ENCODE measurements at regions not wholly inside any gene's neighbourhood (a gene's known extent, or its start where the extent isn't known, plus 50 kb on each side); places are given as distances from the start of the nearest gene placed in this dataset.

DNA sequence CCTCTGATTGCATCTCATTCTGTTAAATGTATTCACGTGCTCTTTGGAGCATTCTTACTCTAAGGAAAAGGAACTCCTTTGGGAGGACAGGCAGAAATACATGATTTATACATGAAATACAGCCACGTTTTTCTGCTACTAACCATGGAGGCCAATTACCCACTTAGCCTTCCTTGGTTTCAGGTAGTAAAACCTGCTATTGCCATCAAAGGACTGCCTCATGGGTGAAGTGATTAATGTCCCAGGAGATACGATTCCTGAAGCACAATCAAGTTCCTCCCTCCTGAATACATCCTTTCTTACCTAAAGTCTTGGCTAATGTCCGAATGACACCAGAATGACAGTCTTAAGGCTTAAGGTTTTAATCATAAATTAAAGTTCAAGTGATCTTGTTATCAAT, 58.5 kb upstream of the PIK3CG start:
- H3K4me1 Mint-ChIP-seq: peaks cover 32% of the 10 kb centered on the region
- H3K36me3 Mint-ChIP-seq: peaks cover 8% of the 10 kb centered on the region; the same call in 1 of the 2 replicates
- DNase-seq (ENCODE audit: low spot score) (no peak), ATAC-seq (no peak)
- peaks cover 6% of the 10 kb centered on the region for H3K27me3 Mint-ChIP-seq (ENCODE audit: low read depth)
- ChIA-PET CTCF (no interaction called here), POLR2A (no interaction called here)
- no peak overlapping the region for H3K4me3 Mint-ChIP-seq
- peaks cover 29% of the 10 kb centered on the region for H3K9me3 Mint-ChIP-seq
- TF ChIP-seq SP1 (CRISPR knock-in tag; conservative IDR thresholded peaks at IDR 0.05): no peak
- TF ChIP-seq SOX15 (CRISPR knock-in tag; IDR thresholded peaks at IDR 0.05): no peak
- TF ChIP-seq FOXP1 (CRISPR knock-in tag; IDR thresholded peaks at IDR 0.05; ENCODE audit: borderline replicate concordance): no peak
- no peak for TF ChIP-seq ZNF263 (CRISPR knock-in tag; IDR thresholded peaks at IDR 0.05; ENCODE audit: low read depth)
- no peak for TF ChIP-seq TP53 (CRISPR knock-in tag; IDR thresholded peaks at IDR 0.05)
- no peak for TF ChIP-seq ELF4 (CRISPR knock-in tag; IDR thresholded peaks at IDR 0.05; ENCODE audit: low read depth)
- TF ChIP-seq IRF2 (CRISPR knock-in tag; IDR thresholded peaks at IDR 0.05; ENCODE audit: borderline replicate concordance, low read depth): no peak
- no peak for TF ChIP-seq GTF2I (CRISPR knock-in tag; conservative IDR thresholded peaks at IDR 0.05)
- TF ChIP-seq NR2C2 (CRISPR knock-in tag; IDR thresholded peaks at IDR 0.05): no peak
- no peak for TF ChIP-seq GRHL2 (CRISPR knock-in tag; IDR thresholded peaks at IDR 0.05; ENCODE audit: insufficient replicate concordance, severe bottlenecking)
- TF ChIP-seq, protein P1, sequence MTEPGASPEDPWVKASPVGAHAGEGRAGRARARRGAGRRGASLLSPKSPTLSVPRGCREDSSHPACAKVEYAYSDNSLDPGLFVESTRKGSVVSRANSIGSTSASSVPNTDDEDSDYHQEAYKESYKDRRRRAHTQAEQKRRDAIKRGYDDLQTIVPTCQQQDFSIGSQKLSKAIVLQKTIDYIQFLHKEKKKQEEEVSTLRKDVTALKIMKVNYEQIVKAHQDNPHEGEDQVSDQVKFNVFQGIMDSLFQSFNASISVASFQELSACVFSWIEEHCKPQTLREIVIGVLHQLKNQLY (CRISPR knock-in tag; IDR thresholded peaks at IDR 0.05): no peak
- TF ChIP-seq MXD4 (CRISPR knock-in tag; IDR thresholded peaks at IDR 0.05; ENCODE audit: borderline replicate concordance): no peak
- TF ChIP-seq NR3C1 (CRISPR knock-in tag; conservative IDR thresholded peaks at IDR 0.05; ENCODE audit: low read depth): no peak
- TF ChIP-seq, protein P2, sequence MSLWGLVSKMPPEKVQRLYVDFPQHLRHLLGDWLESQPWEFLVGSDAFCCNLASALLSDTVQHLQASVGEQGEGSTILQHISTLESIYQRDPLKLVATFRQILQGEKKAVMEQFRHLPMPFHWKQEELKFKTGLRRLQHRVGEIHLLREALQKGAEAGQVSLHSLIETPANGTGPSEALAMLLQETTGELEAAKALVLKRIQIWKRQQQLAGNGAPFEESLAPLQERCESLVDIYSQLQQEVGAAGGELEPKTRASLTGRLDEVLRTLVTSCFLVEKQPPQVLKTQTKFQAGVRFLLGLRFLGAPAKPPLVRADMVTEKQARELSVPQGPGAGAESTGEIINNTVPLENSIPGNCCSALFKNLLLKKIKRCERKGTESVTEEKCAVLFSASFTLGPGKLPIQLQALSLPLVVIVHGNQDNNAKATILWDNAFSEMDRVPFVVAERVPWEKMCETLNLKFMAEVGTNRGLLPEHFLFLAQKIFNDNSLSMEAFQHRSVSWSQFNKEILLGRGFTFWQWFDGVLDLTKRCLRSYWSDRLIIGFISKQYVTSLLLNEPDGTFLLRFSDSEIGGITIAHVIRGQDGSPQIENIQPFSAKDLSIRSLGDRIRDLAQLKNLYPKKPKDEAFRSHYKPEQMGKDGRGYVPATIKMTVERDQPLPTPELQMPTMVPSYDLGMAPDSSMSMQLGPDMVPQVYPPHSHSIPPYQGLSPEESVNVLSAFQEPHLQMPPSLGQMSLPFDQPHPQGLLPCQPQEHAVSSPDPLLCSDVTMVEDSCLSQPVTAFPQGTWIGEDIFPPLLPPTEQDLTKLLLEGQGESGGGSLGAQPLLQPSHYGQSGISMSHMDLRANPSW (CRISPR knock-in tag; conservative IDR thresholded peaks at IDR 0.05; ENCODE audit: low read depth): no peak
- no peak for TF ChIP-seq ZNF416 (CRISPR knock-in tag; IDR thresholded peaks at IDR 0.05)
- no peak for TF ChIP-seq MYBL2 (CRISPR knock-in tag; IDR thresholded peaks at IDR 0.05)
- TF ChIP-seq ZNF138 (CRISPR knock-in tag; conservative IDR thresholded peaks at IDR 0.05): no peak
- TF ChIP-seq ZNF396 (CRISPR knock-in tag; IDR thresholded peaks at IDR 0.05; ENCODE audit: borderline replicate concordance): no peak
- TF ChIP-seq, protein P3, sequence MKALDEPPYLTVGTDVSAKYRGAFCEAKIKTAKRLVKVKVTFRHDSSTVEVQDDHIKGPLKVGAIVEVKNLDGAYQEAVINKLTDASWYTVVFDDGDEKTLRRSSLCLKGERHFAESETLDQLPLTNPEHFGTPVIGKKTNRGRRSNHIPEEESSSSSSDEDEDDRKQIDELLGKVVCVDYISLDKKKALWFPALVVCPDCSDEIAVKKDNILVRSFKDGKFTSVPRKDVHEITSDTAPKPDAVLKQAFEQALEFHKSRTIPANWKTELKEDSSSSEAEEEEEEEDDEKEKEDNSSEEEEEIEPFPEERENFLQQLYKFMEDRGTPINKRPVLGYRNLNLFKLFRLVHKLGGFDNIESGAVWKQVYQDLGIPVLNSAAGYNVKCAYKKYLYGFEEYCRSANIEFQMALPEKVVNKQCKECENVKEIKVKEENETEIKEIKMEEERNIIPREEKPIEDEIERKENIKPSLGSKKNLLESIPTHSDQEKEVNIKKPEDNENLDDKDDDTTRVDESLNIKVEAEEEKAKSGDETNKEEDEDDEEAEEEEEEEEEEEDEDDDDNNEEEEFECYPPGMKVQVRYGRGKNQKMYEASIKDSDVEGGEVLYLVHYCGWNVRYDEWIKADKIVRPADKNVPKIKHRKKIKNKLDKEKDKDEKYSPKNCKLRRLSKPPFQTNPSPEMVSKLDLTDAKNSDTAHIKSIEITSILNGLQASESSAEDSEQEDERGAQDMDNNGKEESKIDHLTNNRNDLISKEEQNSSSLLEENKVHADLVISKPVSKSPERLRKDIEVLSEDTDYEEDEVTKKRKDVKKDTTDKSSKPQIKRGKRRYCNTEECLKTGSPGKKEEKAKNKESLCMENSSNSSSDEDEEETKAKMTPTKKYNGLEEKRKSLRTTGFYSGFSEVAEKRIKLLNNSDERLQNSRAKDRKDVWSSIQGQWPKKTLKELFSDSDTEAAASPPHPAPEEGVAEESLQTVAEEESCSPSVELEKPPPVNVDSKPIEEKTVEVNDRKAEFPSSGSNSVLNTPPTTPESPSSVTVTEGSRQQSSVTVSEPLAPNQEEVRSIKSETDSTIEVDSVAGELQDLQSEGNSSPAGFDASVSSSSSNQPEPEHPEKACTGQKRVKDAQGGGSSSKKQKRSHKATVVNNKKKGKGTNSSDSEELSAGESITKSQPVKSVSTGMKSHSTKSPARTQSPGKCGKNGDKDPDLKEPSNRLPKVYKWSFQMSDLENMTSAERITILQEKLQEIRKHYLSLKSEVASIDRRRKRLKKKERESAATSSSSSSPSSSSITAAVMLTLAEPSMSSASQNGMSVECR (CRISPR knock-in tag; IDR thresholded peaks at IDR 0.05; ENCODE audit: borderline replicate concordance): no peak
- no peak for TF ChIP-seq TEAD1 (CRISPR knock-in tag; IDR thresholded peaks at IDR 0.05)
- no peak overlapping the region for H3K27ac Mint-ChIP-seq

DNA sequence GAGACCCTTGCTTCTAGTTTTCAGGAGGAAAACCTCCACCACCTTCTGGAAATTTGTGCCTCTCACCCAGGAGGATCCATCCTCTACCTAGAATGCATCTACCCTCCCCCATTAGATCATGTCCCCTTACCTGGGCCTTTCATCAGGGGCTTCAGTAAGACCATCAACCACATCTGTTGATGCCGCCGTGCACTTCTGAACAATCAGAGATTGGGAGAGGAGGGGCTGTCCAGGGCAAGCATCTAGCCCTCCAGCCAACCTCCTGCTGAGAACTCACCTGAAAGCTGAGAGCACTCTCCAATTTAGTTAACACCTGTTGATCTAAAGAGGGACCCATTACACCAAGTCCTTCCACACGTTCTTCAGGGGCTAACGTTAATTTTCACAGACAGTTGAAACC, 57.6 kb upstream of the PIK3CG start:
- H3K36me3 Mint-ChIP-seq: peaks cover 8% of the 10 kb centered on the region; the same call in 1 of the 2 replicates
- DNase-seq (ENCODE audit: low spot score) (no peak), ATAC-seq (no peak)
- POLR2A ChIA-PET: no interaction called here
- CTCF ChIA-PET: no interaction called here
- peaks cover 6% of the 10 kb centered on the region for H3K27me3 Mint-ChIP-seq (ENCODE audit: low read depth)
- H3K4me3 Mint-ChIP-seq: no peak overlapping the region
- no peak overlapping the region for H3K27ac Mint-ChIP-seq
- H3K4me1 Mint-ChIP-seq: peaks cover 32% of the 10 kb centered on the region
- H3K9me3 Mint-ChIP-seq: peaks cover 29% of the 10 kb centered on the region
- TF ChIP-seq ATF1 (CRISPR knock-in tag; IDR thresholded peaks at IDR 0.05) (no peak), RORB (CRISPR knock-in tag; IDR thresholded peaks at IDR 0.05) (no peak)
- TF ChIP-seq, protein P4, sequence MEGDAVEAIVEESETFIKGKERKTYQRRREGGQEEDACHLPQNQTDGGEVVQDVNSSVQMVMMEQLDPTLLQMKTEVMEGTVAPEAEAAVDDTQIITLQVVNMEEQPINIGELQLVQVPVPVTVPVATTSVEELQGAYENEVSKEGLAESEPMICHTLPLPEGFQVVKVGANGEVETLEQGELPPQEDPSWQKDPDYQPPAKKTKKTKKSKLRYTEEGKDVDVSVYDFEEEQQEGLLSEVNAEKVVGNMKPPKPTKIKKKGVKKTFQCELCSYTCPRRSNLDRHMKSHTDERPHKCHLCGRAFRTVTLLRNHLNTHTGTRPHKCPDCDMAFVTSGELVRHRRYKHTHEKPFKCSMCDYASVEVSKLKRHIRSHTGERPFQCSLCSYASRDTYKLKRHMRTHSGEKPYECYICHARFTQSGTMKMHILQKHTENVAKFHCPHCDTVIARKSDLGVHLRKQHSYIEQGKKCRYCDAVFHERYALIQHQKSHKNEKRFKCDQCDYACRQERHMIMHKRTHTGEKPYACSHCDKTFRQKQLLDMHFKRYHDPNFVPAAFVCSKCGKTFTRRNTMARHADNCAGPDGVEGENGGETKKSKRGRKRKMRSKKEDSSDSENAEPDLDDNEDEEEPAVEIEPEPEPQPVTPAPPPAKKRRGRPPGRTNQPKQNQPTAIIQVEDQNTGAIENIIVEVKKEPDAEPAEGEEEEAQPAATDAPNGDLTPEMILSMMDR (IDR thresholded peaks at IDR 0.05): no peak
- TF ChIP-seq, protein P3 (CRISPR knock-in tag; IDR thresholded peaks at IDR 0.05; ENCODE audit: borderline replicate concordance): no peak
